Liver (tissue), 8 donors: ENCODE measurements at regions not wholly inside any gene's neighbourhood (a gene's known extent, or its start where the extent isn't known, plus 50 kb on each side); places are given as distances from the start of the nearest gene placed in this dataset.

ENCODE experiments used
- DNase-seq: peaks from one replicate; pipeline ENCODE4 v3.0.0-alpha.2; 2017; ENCODE audit warnings: low spot score
- H3K27ac ChIP-seq, 2 donors: one replicate each; pipeline ENCODE4 v1.7.0; 2013; ENCODE audit warnings: inconsistent platforms in 2 of 2, low read length in 2 of 2, control low read depth in 1 of 2, low read depth in 1 of 2, mild to moderate bottlenecking in 1 of 2
- H3K27me3 ChIP-seq, 4 donors: one replicate each; pipeline versions ENCODE4 v1.6.1 to v1.7.0; 2013; ENCODE audit warnings: low read length in 3 of 4, inconsistent platforms in 1 of 4, mild to moderate bottlenecking in 1 of 4, moderate library complexity in 1 of 4; ENCODE audit not compliant: control insufficient read depth in 4 of 4, insufficient read depth in 4 of 4
- H3K36me3 ChIP-seq, 4 donors: one replicate each; pipeline versions ENCODE4 v1.6.1 to v1.7.0; 2013; ENCODE audit warnings: low read length in 3 of 4, mild to moderate bottlenecking in 3 of 4, low read depth in 1 of 4, moderate library complexity in 1 of 4; ENCODE audit not compliant: control insufficient read depth in 4 of 4, insufficient read depth in 3 of 4
- H3K4me1 ChIP-seq, 4 donors: one replicate each; pipeline versions ENCODE4 v1.6.1 to v1.7.0; 2013; ENCODE audit warnings: low read length in 3 of 4, mild to moderate bottlenecking in 3 of 4, moderate library complexity in 1 of 4; ENCODE audit not compliant: control insufficient read depth in 4 of 4, insufficient read depth in 4 of 4
- H3K4me3 ChIP-seq, 3 donors: one replicate each; pipeline versions ENCODE4 v1.6.1 to v1.7.0; 2013; ENCODE audit warnings: low read length in 3 of 3, control low read depth in 1 of 3, low read depth in 1 of 3, mild to moderate bottlenecking in 1 of 3
- H3K9ac ChIP-seq, 2 donors: one replicate each; pipeline ENCODE4 v1.7.0; 2013; ENCODE audit warnings: low read length in 2 of 2, mild to moderate bottlenecking in 2 of 2, moderate library complexity in 2 of 2, control low read depth in 1 of 2, low read depth in 1 of 2
- H3K9me3 ChIP-seq, 4 donors: one replicate each; pipeline versions ENCODE4 v1.6.1 to v1.7.0; 2013; ENCODE audit warnings: low read length in 3 of 4; ENCODE audit not compliant: control insufficient read depth in 4 of 4
- ATF3 ChIP-seq: IDR thresholded peaks from 2 replicates; pipeline ENCODE4 v1.6.1; 2016; ENCODE audit warnings: antibody characterized with exemption
- CTCF ChIP-seq: fragments of 150-350 bp; IDR thresholded peaks from 2 replicates; pipeline ENCODE4 v1.5.1; 2017; ENCODE audit warnings: improper control_type of control experiment, low read depth, low read length; ENCODE audit not compliant: missing input control
- EGR1 ChIP-seq, 2 donors: IDR thresholded peaks; 2 replicates each; pipeline ENCODE4 v1.6.1; 2016 to 2018; ENCODE audit warnings: antibody characterized with exemption in 2 of 2, low read depth in 2 of 2
- FOXA2 ChIP-seq: IDR thresholded peaks from 2 replicates; pipeline ENCODE4 v1.6.1; 2016; ENCODE audit warnings: antibody characterized with exemption
- GABPA ChIP-seq, 2 donors: IDR thresholded peaks in 1 of 2; conservative IDR thresholded peaks in 1 of 2; 2 replicates each; pipeline ENCODE4 v1.6.1; 2016; ENCODE audit warnings: antibody characterized with exemption in 2 of 2, mild to moderate bottlenecking in 1 of 2, moderate library complexity in 1 of 2
- HNF4A ChIP-seq, 2 donors: conservative IDR thresholded peaks; 2 replicates each; pipeline ENCODE4 v1.6.1; 2016; ENCODE audit warnings: antibody characterized with exemption in 2 of 2, mild to moderate bottlenecking in 2 of 2
- HNF4G ChIP-seq: IDR thresholded peaks from 2 replicates; pipeline ENCODE4 v1.6.1; 2016; ENCODE audit warnings: antibody characterized with exemption
- JUND ChIP-seq, 2 donors: IDR thresholded peaks; 2 replicates each; pipeline ENCODE4 v1.6.1; 2016; ENCODE audit warnings: antibody characterized with exemption in 2 of 2
- MAX ChIP-seq: IDR thresholded peaks from 2 replicates; pipeline ENCODE4 v1.6.1; 2016; ENCODE audit warnings: antibody characterized with exemption
- NR2F2 ChIP-seq: IDR thresholded peaks from 2 replicates; pipeline ENCODE4 v1.6.1; 2016; ENCODE audit warnings: antibody characterized with exemption
- RAD21 ChIP-seq, 2 donors: IDR thresholded peaks; 2 replicates each; pipeline ENCODE4 v1.6.1; 2016; ENCODE audit warnings: antibody characterized with exemption in 2 of 2, mild to moderate bottlenecking in 2 of 2
- REST ChIP-seq: IDR thresholded peaks from 2 replicates; pipeline ENCODE4 v1.6.1; 2016; ENCODE audit warnings: antibody characterized with exemption, mild to moderate bottlenecking
- RXRA ChIP-seq, 2 donors: IDR thresholded peaks; 2 replicates each; pipeline ENCODE4 v1.6.1; 2017 to 2018; ENCODE audit warnings: antibody characterized with exemption in 2 of 2, mild to moderate bottlenecking in 1 of 2
- SP1 ChIP-seq: IDR thresholded peaks from 2 replicates; pipeline ENCODE4 v1.6.1; 2018; ENCODE audit warnings: antibody characterized with exemption, mild to moderate bottlenecking
- TAF1 ChIP-seq: conservative IDR thresholded peaks from 2 replicates; pipeline ENCODE4 v1.6.1; 2016; ENCODE audit warnings: antibody characterized with exemption, mild to moderate bottlenecking
- YY1 ChIP-seq: IDR thresholded peaks from 2 replicates; pipeline ENCODE4 v1.6.1; 2016; ENCODE audit warnings: antibody characterized with exemption, mild to moderate bottlenecking
- ZBTB33 ChIP-seq: IDR thresholded peaks from 2 replicates; pipeline ENCODE4 v1.6.1; 2016; ENCODE audit warnings: antibody characterized with exemption
- WGBS: extraction: QIAGEN DNeasy Blood & Tissue Kit; methylation state at CpG from one replicate; pipeline ENCODE4 v1.1.7; 2013; 5-methylcytosine and 5-hydroxymethylcytosine counted together
- donor health status: healthy.
- donor health status: healthy.
- donor health status: healthy.
- donor health status: healthy.
- donor health status: healthy.

- Histone ChIP-seq H3K27ac (no peak overlapping the region), H3K36me3 (no peaks in the 10 kb centered on the region), H3K4me1 (no peaks in the 10 kb centered on the region), H3K4me3 (no peak overlapping the region), H3K9me3 (no peaks in the 10 kb centered on the region), H3K9ac (no peak overlapping the region), H3K27me3 (no peaks in the 10 kb centered on the region)
- TF ChIP-seq TAF1 = no peak
- no peak for TF ChIP-seq SP1
- TF ChIP-seq ATF3 = no peak
- 90% methylated on average over 1 of the region's 1 CpG for WGBS
- DNase-seq = no peak
These were observed 647.8 kb upstream of the LCORL start for GRCh38 chr4:18669390-18669789.

- Histone ChIP-seq H3K36me3 (no peaks in the 10 kb centered on the region), H3K9ac (no peak overlapping the region), H3K27me3 (no peaks in the 10 kb centered on the region), H3K9me3 (no peaks in the 10 kb centered on the region), H3K4me1 (no peaks in the 10 kb centered on the region), H3K27ac (no peak overlapping the region), H3K4me3 (no peak overlapping the region)
- 90% methylated on average over 6 of the region's 6 CpGs for WGBS
- no peak for DNase-seq
- no peak for TF ChIP-seq MAX
- no peak for TF ChIP-seq REST
- TF ChIP-seq YY1 = no peak
- TF ChIP-seq JUND (IDR thresholded peaks at IDR 0.05) = no peak
- no peak for TF ChIP-seq RAD21 (IDR thresholded peaks at IDR 0.05)
- TF ChIP-seq HNF4G = no peak
- no peak for TF ChIP-seq TAF1
- TF ChIP-seq SP1 = no peak
- no peak for TF ChIP-seq RXRA (IDR thresholded peaks at IDR 0.05)
- no peak for TF ChIP-seq EGR1 (IDR thresholded peaks at IDR 0.05; ENCODE audit: low read depth in 2 of 2)
- TF ChIP-seq HNF4A (conservative IDR thresholded peaks at IDR 0.05) = no peak
- no peak for TF ChIP-seq CTCF
These were observed 644.8 kb upstream of the LCORL start for GRCh38 chr4:18666322-18666721.

GRCh38 chr4:18664171-18664570 is 642.6 kb upstream of the LCORL start:
- Histone ChIP-seq H3K27ac (no peak overlapping the region), H3K9ac (no peak overlapping the region), H3K36me3 (no peaks in the 10 kb centered on the region), H3K4me3 (no peak overlapping the region), H3K27me3 (no peaks in the 10 kb centered on the region), H3K9me3 (no peaks in the 10 kb centered on the region), H3K4me1 (no peaks in the 10 kb centered on the region)
- DNase-seq = no peak
- TF ChIP-seq RXRA (IDR thresholded peaks at IDR 0.05) (no peak), ZBTB33 (no peak), FOXA2 (no peak), RAD21 (IDR thresholded peaks at IDR 0.05) (no peak), SP1 (no peak), YY1 (no peak), HNF4G (no peak), CTCF (no peak), MAX (no peak), HNF4A (conservative IDR thresholded peaks at IDR 0.05) (no peak), ATF3 (no peak), GABPA (IDR thresholded peaks at IDR 0.05 in 1 of 2, conservative IDR thresholded peaks at IDR 0.05 in 1 of 2) (no peak), TAF1 (no peak), NR2F2 (no peak)
- WGBS = 85% methylated on average over 9 of the region's 9 CpGs
